Panc1 (cell line): ENCODE measurements at regions not wholly inside any gene's neighbourhood (a gene's known extent, or its start where the extent isn't known, plus 50 kb on each side); places are given as distances from the start of the nearest gene placed in this dataset.

Experiments used
- ATAC-seq: fragments of 200-7000 bp; cut with Tn5 transposase; 2 replicates; pipeline ENCODE4 v1.9.1; 2020; ENCODE audit warnings: mild to moderate bottlenecking, moderate library complexity
- BruUV-seq: library from RNA; stranded (reverse); fragments of 400-500 nt; replicated peaks from 2 replicates; lab custom pipeline; 2021; lab: Mats Ljungman, UMichigan
- CTCF ChIA-PET: fragments of 300-600 bp; sonication (Branson Sonifier 250); formaldehyde crosslinking; loops from one replicate; lab custom pipeline; 2022; ENCODE audit warnings: antibody characterized with exemption; lab: Charles Lee
- POLR2A ChIA-PET: fragments of 300-600 bp; sonication (Branson Sonifier 250); formaldehyde crosslinking; loops from one replicate; lab custom pipeline; 2022; ENCODE audit warnings: antibody characterized with exemption; lab: Charles Lee
- DNase-seq: peaks from one replicate; pipeline ENCODE4 v3.0.0-alpha.2; 2010; ENCODE audit warnings: low read depth, low spot score
- H3K27ac ChIP-seq: 2 replicates; pipeline ENCODE4 v1.5.1; 2011; ENCODE audit warnings: mild to moderate bottlenecking, low read length, inconsistent platforms
- H3K27me3 ChIP-seq: fragments of 200-500 bp; sonication (Bioruptor generic); 2 replicates; pipeline ENCODE4 v1.6.0; 2014; ENCODE audit warnings: low read length, inconsistent platforms; ENCODE audit not compliant: control insufficient read depth, insufficient read depth
- H3K36me3 ChIP-seq: fragments of 200-500 bp; sonication (Bioruptor generic); 2 replicates; pipeline ENCODE4 v1.5.1; 2014; ENCODE audit warnings: inconsistent platforms, mild to moderate bottlenecking, low read length, moderate library complexity; ENCODE audit not compliant: control insufficient read depth, insufficient read depth
- H3K4me1 ChIP-seq: 2 replicates; pipeline ENCODE4 v1.5.1; 2011; ENCODE audit warnings: inconsistent platforms, mild to moderate bottlenecking, low read length, moderate library complexity; ENCODE audit not compliant: control insufficient read depth, insufficient read depth
- H3K4me3 ChIP-seq, 2 experiments: 2 replicates each; pipeline ENCODE4 v1.5.1; 2011 to 2012; ENCODE audit warnings: low read depth in 2 of 2, low read length in 2 of 2, mild to moderate bottlenecking in 2 of 2, inconsistent platforms in 1 of 2, moderate library complexity in 1 of 2
- H3K9me3 ChIP-seq: fragments of 200-500 bp; sonication (Bioruptor generic); 2 replicates; pipeline ENCODE4 v1.5.1; 2014; ENCODE audit warnings: low read depth, mild to moderate bottlenecking, inconsistent platforms, low read length, moderate library complexity; ENCODE audit not compliant: control insufficient read depth, insufficient read depth
- POLR2AphosphoS5 ChIP-seq: IDR thresholded peaks from 2 replicates; pipeline ENCODE4 v1.6.1; 2012; ENCODE audit warnings: mild to moderate bottlenecking, low read depth, low read length, moderate library complexity
- SIN3A ChIP-seq: IDR thresholded peaks from 2 replicates; pipeline ENCODE4 v1.6.1; 2012; ENCODE audit warnings: low read depth, mild to moderate bottlenecking, low read length, moderate library complexity, borderline replicate concordance; ENCODE audit not compliant: insufficient read depth
- TCF7L2 ChIP-seq: IDR thresholded peaks from 2 replicates; pipeline ENCODE4 v1.6.1; 2011; ENCODE audit warnings: mild to moderate bottlenecking, low read depth, low read length, inconsistent platforms
- in situ Hi-C: cut with HindIII; loops from 2 replicates; pipeline ENCODE4 v1.10.0; 2016; ENCODE audit warnings: low sequenced_read_pairs, low pct_unique_long_range_greater_than_20kb
- intact Hi-C: fragments of 100-400 bp; cut with micrococcal nuclease; formaldehyde crosslinking; loops from one replicate; pipeline ENCODE4 v1.10.0; 2022; ENCODE audit not compliant: unreplicated experiment
- TF ChIP-seq, protein P1 (sequence below), 2 experiments: IDR thresholded peaks; 2 replicates each; pipeline ENCODE4 v1.6.1; 2011 to 2012; ENCODE audit warnings: low read depth in 2 of 2, control low read depth in 1 of 2, low read length in 1 of 2, mild to moderate bottlenecking in 1 of 2, moderate library complexity in 1 of 2; ENCODE audit not compliant: insufficient read depth in 1 of 2
- TF ChIP-seq, protein P2 (sequence below): fragments of 450-650 bp; IDR thresholded peaks from 2 replicates; pipeline ENCODE4 v1.5.1; 2017; ENCODE audit warnings: mild to moderate bottlenecking

DNA sequence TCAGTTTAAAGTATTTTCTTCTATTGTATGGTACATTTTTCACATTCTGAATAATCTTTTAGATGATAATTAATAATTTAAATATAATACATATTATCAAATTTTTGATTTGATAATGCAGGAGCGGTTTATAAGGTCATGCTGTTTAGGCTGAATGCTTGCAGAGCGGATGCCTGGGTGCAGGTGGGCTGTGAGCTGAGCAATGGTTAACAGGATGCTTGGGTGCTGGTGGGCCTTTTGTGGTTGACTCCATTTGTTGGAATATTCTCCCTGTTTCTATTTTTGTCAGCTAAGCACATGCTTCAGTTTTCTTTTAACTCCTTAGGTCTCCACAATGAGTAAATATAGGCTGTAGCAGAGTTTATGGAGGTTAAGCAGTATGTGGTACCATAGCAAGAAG lies 1549.3 kb downstream of the OTOL1 start:
- BruUV-seq, result no TSS peak
- no peaks in the 10 kb centered on the region for H3K27me3 ChIP-seq
- no peak for DNase-seq
- no peak for ATAC-seq
- no peaks in the 10 kb centered on the region for H3K4me1 ChIP-seq
- no peaks in the 10 kb centered on the region for H3K36me3 ChIP-seq
- in situ Hi-C loops (no loop called here), intact Hi-C loops (no loop called here)
- no peak overlapping the region for H3K27ac ChIP-seq
- ChIA-PET CTCF (no interaction called here), POLR2A (no interaction called here)
- TF ChIP-seq TCF7L2 (no peak), SIN3A (no peak), POLR2AphosphoS5 (no peak)
- TF ChIP-seq, protein P1, sequence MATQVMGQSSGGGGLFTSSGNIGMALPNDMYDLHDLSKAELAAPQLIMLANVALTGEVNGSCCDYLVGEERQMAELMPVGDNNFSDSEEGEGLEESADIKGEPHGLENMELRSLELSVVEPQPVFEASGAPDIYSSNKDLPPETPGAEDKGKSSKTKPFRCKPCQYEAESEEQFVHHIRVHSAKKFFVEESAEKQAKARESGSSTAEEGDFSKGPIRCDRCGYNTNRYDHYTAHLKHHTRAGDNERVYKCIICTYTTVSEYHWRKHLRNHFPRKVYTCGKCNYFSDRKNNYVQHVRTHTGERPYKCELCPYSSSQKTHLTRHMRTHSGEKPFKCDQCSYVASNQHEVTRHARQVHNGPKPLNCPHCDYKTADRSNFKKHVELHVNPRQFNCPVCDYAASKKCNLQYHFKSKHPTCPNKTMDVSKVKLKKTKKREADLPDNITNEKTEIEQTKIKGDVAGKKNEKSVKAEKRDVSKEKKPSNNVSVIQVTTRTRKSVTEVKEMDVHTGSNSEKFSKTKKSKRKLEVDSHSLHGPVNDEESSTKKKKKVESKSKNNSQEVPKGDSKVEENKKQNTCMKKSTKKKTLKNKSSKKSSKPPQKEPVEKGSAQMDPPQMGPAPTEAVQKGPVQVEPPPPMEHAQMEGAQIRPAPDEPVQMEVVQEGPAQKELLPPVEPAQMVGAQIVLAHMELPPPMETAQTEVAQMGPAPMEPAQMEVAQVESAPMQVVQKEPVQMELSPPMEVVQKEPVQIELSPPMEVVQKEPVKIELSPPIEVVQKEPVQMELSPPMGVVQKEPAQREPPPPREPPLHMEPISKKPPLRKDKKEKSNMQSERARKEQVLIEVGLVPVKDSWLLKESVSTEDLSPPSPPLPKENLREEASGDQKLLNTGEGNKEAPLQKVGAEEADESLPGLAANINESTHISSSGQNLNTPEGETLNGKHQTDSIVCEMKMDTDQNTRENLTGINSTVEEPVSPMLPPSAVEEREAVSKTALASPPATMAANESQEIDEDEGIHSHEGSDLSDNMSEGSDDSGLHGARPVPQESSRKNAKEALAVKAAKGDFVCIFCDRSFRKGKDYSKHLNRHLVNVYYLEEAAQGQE (IDR thresholded peaks at IDR 0.05; ENCODE audit: insufficient read depth in 1 of 2, low read depth in 2 of 2, low read length in 1 of 2), result no peak
- TF ChIP-seq, protein P2, sequence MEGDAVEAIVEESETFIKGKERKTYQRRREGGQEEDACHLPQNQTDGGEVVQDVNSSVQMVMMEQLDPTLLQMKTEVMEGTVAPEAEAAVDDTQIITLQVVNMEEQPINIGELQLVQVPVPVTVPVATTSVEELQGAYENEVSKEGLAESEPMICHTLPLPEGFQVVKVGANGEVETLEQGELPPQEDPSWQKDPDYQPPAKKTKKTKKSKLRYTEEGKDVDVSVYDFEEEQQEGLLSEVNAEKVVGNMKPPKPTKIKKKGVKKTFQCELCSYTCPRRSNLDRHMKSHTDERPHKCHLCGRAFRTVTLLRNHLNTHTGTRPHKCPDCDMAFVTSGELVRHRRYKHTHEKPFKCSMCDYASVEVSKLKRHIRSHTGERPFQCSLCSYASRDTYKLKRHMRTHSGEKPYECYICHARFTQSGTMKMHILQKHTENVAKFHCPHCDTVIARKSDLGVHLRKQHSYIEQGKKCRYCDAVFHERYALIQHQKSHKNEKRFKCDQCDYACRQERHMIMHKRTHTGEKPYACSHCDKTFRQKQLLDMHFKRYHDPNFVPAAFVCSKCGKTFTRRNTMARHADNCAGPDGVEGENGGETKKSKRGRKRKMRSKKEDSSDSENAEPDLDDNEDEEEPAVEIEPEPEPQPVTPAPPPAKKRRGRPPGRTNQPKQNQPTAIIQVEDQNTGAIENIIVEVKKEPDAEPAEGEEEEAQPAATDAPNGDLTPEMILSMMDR, result no peak
- no peak overlapping the region for H3K4me3 ChIP-seq
- no peaks in the 10 kb centered on the region for H3K9me3 ChIP-seq

DNA sequence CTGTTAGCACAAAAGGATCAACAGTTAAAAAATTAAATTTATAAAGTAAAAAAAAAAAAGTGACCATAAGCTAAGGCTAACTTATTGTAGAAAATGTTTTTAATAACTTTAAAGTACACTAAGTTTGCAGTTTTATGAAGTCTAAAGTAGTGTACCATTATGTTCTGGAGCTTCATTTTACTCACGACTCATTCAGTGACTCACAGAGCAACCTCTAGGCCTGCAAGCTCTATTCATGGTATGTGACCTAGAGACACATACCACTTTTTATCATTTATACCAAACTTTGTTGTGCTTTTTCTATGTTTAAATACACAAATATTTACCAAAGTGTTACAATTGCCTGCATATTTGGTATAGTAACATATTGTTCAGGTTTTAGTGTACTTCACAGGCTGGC lies 1552.3 kb downstream of the OTOL1 start:
- TF ChIP-seq, protein P1 (IDR thresholded peaks at IDR 0.05; ENCODE audit: insufficient read depth in 1 of 2, low read depth in 2 of 2, low read length in 1 of 2), result no peak
- TF ChIP-seq TCF7L2 (no peak), POLR2AphosphoS5 (no peak), SIN3A (no peak)
- TF ChIP-seq, protein P2, result no peak
- no peak for DNase-seq
- Histone ChIP-seq H3K9me3 (no peaks in the 10 kb centered on the region), H3K27ac (no peak overlapping the region), H3K36me3 (no peaks in the 10 kb centered on the region), H3K4me1 (no peaks in the 10 kb centered on the region), H3K27me3 (no peaks in the 10 kb centered on the region), H3K4me3 (no peak overlapping the region)
- intact Hi-C loops (no loop called here), in situ Hi-C loops (no loop called here)
- no peak for ATAC-seq
- POLR2A ChIA-PET, result no interaction called here
- CTCF ChIA-PET, result no interaction called here
- BruUV-seq, result no TSS peak
